Choroid plexus epithelial cell (primary cell): ENCODE measurements at regions not wholly inside any gene's neighbourhood (a gene's known extent, or its start where the extent isn't known, plus 50 kb on each side); places are given as distances from the start of the nearest gene placed in this dataset.

Source experiments
- DNase-seq: peaks from one replicate; pipeline ENCODE4 v3.0.0-alpha.2; 2010; ENCODE audit warnings: low read depth
- H3K4me3 ChIP-seq: 2 replicates; pipeline ENCODE4 v1.5.1; 2011; ENCODE audit warnings: low read depth, mild to moderate bottlenecking, control low read depth, low read length, moderate library complexity
- CTCF ChIP-seq: conservative IDR thresholded peaks from 2 replicates; pipeline ENCODE4 v1.5.1; 2011; ENCODE audit warnings: low read depth, mild to moderate bottlenecking, control low read depth, inconsistent platforms, low read length, moderate library complexity

GRCh38 chr17:79485991-79486390 lies 124.9 kb downstream of the RBFOX3 start:
- no peak for TF ChIP-seq CTCF
- no peak overlapping the region for H3K4me3 ChIP-seq
- DNase-seq: no peak

- no peak for DNase-seq
- no peak for TF ChIP-seq CTCF
- no peak overlapping the region for H3K4me3 ChIP-seq
These were observed 125.3 kb downstream of the RBFOX3 start for GRCh38 chr17:79485419-79485985.

- no peak for DNase-seq
- no peak for TF ChIP-seq CTCF
- H3K4me3 ChIP-seq: no peak overlapping the region
These were observed 126.0 kb downstream of the RBFOX3 start for GRCh38 chr17:79484600-79485418.

GRCh38 chr17:79483842-79484241 lies 127.0 kb downstream of the RBFOX3 start:
- H3K4me3 ChIP-seq: no peak overlapping the region
- no peak for TF ChIP-seq CTCF
- DNase-seq: no peak

- no peak for DNase-seq
- H3K4me3 ChIP-seq: no peak overlapping the region
- no peak for TF ChIP-seq CTCF
These were observed 127.9 kb downstream of the RBFOX3 start for GRCh38 chr17:79482727-79483521.

- no peak for DNase-seq
- no peak overlapping the region for H3K4me3 ChIP-seq
- TF ChIP-seq CTCF: no peak
These were observed 131.0 kb downstream of the RBFOX3 start for GRCh38 chr17:79479876-79480275.
